ENCODE measurements at regions not wholly inside any gene's neighbourhood (a gene's known extent, or its start where the extent isn't known, plus 50 kb on each side); places are given as distances from the start of the nearest gene placed in this dataset.

DNA sequence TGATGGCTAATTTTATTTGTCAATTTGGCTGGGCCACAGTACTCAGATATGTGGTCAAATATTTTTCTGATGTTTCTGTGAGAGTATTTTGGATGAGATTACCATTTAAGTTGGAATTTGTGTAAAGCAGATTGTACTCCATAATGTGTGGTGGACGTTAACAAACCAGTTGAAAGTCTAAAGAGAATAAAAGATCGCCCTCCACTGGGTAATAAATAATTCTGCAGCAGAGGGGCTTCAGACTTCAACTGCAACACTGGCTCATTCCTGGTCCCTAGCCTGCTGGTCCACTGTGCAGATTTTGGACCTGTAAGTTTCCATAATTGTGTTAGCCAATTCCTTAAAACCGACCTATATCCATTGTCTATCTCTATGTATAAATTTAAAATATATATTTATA is 540.3 kb downstream of the PCDH18 start:
- no peak overlapping the region for H3K27ac ChIP-seq
- intact Hi-C loops (cut with DNase I) = no loop called here
- TF ChIP-seq, protein P1, sequence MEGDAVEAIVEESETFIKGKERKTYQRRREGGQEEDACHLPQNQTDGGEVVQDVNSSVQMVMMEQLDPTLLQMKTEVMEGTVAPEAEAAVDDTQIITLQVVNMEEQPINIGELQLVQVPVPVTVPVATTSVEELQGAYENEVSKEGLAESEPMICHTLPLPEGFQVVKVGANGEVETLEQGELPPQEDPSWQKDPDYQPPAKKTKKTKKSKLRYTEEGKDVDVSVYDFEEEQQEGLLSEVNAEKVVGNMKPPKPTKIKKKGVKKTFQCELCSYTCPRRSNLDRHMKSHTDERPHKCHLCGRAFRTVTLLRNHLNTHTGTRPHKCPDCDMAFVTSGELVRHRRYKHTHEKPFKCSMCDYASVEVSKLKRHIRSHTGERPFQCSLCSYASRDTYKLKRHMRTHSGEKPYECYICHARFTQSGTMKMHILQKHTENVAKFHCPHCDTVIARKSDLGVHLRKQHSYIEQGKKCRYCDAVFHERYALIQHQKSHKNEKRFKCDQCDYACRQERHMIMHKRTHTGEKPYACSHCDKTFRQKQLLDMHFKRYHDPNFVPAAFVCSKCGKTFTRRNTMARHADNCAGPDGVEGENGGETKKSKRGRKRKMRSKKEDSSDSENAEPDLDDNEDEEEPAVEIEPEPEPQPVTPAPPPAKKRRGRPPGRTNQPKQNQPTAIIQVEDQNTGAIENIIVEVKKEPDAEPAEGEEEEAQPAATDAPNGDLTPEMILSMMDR (IDR thresholded peaks at IDR 0.05) = no peak

DNA sequence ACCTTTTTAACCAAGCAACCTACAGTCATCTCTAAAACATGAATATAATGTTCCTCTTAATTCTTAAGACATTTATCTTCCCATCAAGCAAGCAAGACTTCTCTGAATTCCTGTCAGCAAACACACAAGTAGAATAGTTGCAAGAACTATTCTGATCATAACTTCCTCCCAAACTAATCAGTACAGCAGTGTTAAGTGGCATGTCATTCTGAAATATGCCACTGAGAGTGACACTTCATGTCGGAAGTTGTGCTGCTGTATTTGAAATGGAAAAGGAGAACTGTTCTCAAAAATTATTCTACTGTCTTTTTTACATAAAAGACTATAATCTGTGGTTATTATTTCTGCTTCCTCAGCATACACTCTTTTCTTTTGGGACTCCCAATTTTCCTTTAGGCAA is 546.6 kb downstream of the PCDH18 start:
- TF ChIP-seq, protein P1 (IDR thresholded peaks at IDR 0.05) = no peak
- no peaks in the 10 kb centered on the region for H3K4me1 ChIP-seq
- no peak overlapping the region for H3K9ac ChIP-seq (ENCODE audit: low read depth in 2 of 2, low read length in 2 of 2)
- no peaks in the 10 kb centered on the region for H3K27me3 ChIP-seq
- intact Hi-C loops (cut with DNase I) = no loop called here
- H3K4me3 ChIP-seq = no peak overlapping the region
- H3K9me3 ChIP-seq = no peaks in the 10 kb centered on the region
- no peak for DNase-seq
- H3K27ac ChIP-seq = no peak overlapping the region
- H3K36me3 ChIP-seq = no peaks in the 10 kb centered on the region

More for the DNA sequence above, 540.3 kb downstream of the PCDH18 start:
- Histone ChIP-seq H3K4me3 (no peak overlapping the region), H3K27me3 (no peaks in the 10 kb centered on the region), H3K9ac (ENCODE audit: low read depth in 2 of 2, low read length in 2 of 2) (no peak overlapping the region), H3K4me1 (no peaks in the 10 kb centered on the region), H3K36me3 (no peaks in the 10 kb centered on the region), H3K9me3 (no peaks in the 10 kb centered on the region)
- DNase-seq = no peak

DNA sequence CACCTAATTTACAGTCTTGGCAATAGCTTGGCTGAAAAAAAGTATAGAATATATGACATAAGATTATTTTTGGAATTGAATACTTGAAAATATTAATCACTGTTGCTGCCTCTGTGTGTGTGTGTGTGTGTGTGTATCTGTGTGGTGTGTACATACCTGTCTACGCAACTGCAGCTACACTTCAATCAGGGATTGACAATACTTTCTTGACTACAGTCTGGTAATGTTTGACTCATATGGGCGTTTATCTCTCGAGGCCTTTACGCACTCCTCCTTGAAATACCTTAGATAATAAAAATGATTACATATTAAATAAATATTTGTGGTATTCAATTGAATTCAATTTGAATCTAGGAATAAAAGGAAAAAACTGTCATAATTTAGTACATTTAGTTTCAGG is 565.2 kb downstream of the PCDH18 start:
- Histone ChIP-seq H3K36me3 (no peaks in the 10 kb centered on the region), H3K27ac (no peak overlapping the region), H3K4me3 (no peak overlapping the region), H3K9me3 (no peaks in the 10 kb centered on the region), H3K4me1 (no peaks in the 10 kb centered on the region), H3K9ac (ENCODE audit: low read depth in 2 of 2, low read length in 2 of 2) (no peak overlapping the region), H3K27me3 (no peaks in the 10 kb centered on the region)
- intact Hi-C loops (cut with DNase I) = no loop called here
- TF ChIP-seq, protein P1 (IDR thresholded peaks at IDR 0.05) = no peak
- DNase-seq = no peak

DNA sequence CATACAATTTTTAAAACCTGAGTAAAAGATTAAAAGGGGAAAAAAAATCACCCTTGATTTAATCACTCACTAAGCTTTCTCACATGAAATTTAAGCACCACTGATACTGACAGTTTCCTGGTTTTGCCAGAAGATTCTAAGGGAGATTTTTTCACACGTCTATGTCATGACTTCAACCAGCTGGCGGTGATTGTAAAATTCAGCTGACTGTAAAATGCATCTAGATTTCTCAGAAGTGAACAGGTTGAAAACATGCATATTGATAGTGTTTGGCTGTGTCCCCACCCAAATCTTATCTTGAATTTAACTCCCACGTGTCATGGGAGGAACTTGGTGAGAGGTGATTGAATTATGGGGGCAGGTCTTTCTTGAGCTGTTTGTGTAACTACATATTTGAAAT is 566.8 kb downstream of the PCDH18 start:
- H3K36me3 ChIP-seq = no peaks in the 10 kb centered on the region
- no peak overlapping the region for H3K27ac ChIP-seq
- H3K9ac ChIP-seq (ENCODE audit: low read depth in 2 of 2, low read length in 2 of 2) = no peak overlapping the region
- H3K27me3 ChIP-seq = no peaks in the 10 kb centered on the region
- no peaks in the 10 kb centered on the region for H3K4me1 ChIP-seq
- H3K4me3 ChIP-seq = no peak overlapping the region
- no peak for DNase-seq
- no peaks in the 10 kb centered on the region for H3K9me3 ChIP-seq
- intact Hi-C loops (cut with DNase I) = no loop called here
- TF ChIP-seq, protein P1 (IDR thresholded peaks at IDR 0.05) = no peak

DNA sequence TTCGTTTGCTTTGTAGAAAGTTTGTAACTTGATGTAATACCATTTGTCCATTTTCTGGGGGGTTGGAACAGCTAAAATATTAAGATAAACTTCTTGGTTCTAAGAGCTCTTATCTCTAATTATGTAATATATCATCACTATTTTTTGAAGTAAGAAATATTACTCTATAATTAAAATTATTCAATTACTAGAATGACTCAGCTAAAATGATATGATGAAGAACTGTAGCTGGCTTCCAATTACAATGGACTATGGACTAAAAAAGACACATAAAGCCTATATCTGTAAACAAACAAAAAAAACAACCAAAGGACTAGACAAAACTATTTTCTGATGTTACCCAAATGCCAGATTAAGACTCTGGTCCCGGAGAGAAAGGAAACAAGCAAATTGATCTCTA is 569.4 kb downstream of the PCDH18 start:
- TF ChIP-seq, protein P1 (IDR thresholded peaks at IDR 0.05) = no peak
- Histone ChIP-seq H3K36me3 (no peaks in the 10 kb centered on the region), H3K9me3 (no peaks in the 10 kb centered on the region), H3K4me3 (no peak overlapping the region), H3K9ac (ENCODE audit: low read depth in 2 of 2, low read length in 2 of 2) (no peak overlapping the region), H3K4me1 (no peaks in the 10 kb centered on the region), H3K27ac (no peak overlapping the region), H3K27me3 (no peaks in the 10 kb centered on the region)
- DNase-seq = no peak
- intact Hi-C loops (cut with DNase I) = no loop called here

Data from colonic mucosa (tissue), 4 donors.